Esophagus muscularis mucosa (tissue), 4 donors: ENCODE measurements at regions not wholly inside any gene's neighbourhood (a gene's known extent, or its start where the extent isn't known, plus 50 kb on each side); places are given as distances from the start of the nearest gene placed in this dataset.

Experiments used
- CTCF ChIP-seq, 3 experiments: fragments of 200-600 bp in 2 of 3; fragments of 450-650 bp in 1 of 3; sonication (generic) in 2 of 3; IDR thresholded peaks; one replicate each; pipeline ENCODE4 v1.5.1; 2017 to 2019; ENCODE audit warnings: antibody characterized with exemption in 3 of 3, mild to moderate bottlenecking in 2 of 3, moderate library complexity in 1 of 3
- EP300 ChIP-seq: sonication (generic); formaldehyde crosslinking; IDR thresholded peaks from one replicate; pipeline ENCODE4 v1.6.1; 2017; ENCODE audit warnings: antibody characterized with exemption
- POLR2A ChIP-seq: fragments of 450-650 bp; IDR thresholded peaks from one replicate; pipeline ENCODE4 v1.6.1; 2017; ENCODE audit warnings: antibody characterized with exemption, moderate library complexity, mild to moderate bottlenecking, low read depth
- POLR2AphosphoS5 ChIP-seq, 2 donors: sonication (generic); formaldehyde crosslinking; IDR thresholded peaks; one replicate each; pipeline ENCODE4 v1.6.1; 2017; ENCODE audit warnings: antibody characterized with exemption in 2 of 2

- TF ChIP-seq EP300 (no peak), CTCF (IDR thresholded peaks at IDR 0.05) (no peak), POLR2A (no peak), POLR2AphosphoS5 (IDR thresholded peaks at IDR 0.05) (no peak)
These were observed 458.8 kb downstream of the RPS24 start for GRCh38 chr10:78492424-78492823.
